ENCODE measurements at regions not wholly inside any gene's neighbourhood (a gene's known extent, or its start where the extent isn't known, plus 50 kb on each side); places are given as distances from the start of the nearest gene placed in this dataset.
"Not testable (repeated sequence)": the region's sequence is repeated elsewhere in the genome, so short reads cannot be mapped to it uniquely, and the experiment has no call there.

GRCh38 chr1:58058323-58058722, 488.2 kb downstream of the OMA1 start:
- no peak overlapping the region for H3K4me3 ChIP-seq (ENCODE audit: low read depth, low read length)
- DNase-seq (ENCODE audit: low read depth): no peak
- TF ChIP-seq, protein P1, sequence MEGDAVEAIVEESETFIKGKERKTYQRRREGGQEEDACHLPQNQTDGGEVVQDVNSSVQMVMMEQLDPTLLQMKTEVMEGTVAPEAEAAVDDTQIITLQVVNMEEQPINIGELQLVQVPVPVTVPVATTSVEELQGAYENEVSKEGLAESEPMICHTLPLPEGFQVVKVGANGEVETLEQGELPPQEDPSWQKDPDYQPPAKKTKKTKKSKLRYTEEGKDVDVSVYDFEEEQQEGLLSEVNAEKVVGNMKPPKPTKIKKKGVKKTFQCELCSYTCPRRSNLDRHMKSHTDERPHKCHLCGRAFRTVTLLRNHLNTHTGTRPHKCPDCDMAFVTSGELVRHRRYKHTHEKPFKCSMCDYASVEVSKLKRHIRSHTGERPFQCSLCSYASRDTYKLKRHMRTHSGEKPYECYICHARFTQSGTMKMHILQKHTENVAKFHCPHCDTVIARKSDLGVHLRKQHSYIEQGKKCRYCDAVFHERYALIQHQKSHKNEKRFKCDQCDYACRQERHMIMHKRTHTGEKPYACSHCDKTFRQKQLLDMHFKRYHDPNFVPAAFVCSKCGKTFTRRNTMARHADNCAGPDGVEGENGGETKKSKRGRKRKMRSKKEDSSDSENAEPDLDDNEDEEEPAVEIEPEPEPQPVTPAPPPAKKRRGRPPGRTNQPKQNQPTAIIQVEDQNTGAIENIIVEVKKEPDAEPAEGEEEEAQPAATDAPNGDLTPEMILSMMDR (IDR thresholded peaks at IDR 0.05; ENCODE audit: low read depth, low read length, missing control alignments): no peak

- H3K4me3 ChIP-seq (ENCODE audit: low read depth, low read length): no peak overlapping the region
- DNase-seq (ENCODE audit: low read depth): no peak
- TF ChIP-seq, protein P1 (IDR thresholded peaks at IDR 0.05; ENCODE audit: low read depth, low read length, missing control alignments): no peak
These were observed 488.7 kb downstream of the OMA1 start for GRCh38 chr1:58057826-58058225.

- not testable (repeated sequence) for DNase-seq (ENCODE audit: low read depth); H3K4me3 ChIP-seq (ENCODE audit: low read depth, low read length)
These were observed 495.3 kb downstream of the OMA1 start for GRCh38 chr1:58051187-58051586.

- TF ChIP-seq, protein P1 (IDR thresholded peaks at IDR 0.05; ENCODE audit: low read depth, low read length, missing control alignments): peak; percentile 85
- no peak overlapping the region for H3K4me3 ChIP-seq (ENCODE audit: low read depth, low read length)
- DNase-seq (ENCODE audit: low read depth): no peak
These were observed 499.2 kb downstream of the OMA1 start for GRCh38 chr1:58047265-58047858.

DNA sequence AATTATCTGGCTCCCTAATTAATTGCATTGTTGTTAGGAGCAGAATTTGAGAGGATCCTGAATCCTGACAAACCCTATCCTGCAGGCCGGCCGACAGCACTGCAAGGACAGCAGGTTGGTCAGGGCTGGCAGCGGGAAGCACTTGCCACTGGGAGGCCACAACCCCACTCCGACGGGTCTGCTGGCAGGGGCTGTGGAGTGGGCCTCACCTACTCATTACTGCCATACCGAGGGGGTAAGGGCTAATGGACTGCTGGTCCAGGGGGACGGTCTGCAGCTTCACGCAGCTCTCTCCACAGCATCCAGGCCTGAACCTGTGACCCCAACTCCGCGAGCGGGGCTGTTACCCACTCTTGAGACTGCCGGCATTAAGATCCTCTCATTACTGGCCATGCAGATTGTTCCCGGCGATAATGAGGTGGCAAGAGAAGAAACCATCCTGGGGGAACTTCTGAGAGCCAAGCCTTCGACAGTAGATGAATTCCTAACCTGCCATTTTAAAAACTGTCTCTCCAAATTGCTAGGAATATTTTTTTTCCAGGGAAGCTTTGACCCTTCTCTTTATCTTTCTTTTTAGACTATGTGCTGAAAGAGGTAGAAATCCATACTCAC, 501.3 kb downstream of the OMA1 start:
- no peak for DNase-seq (ENCODE audit: low read depth)
- TF ChIP-seq, protein P1 (IDR thresholded peaks at IDR 0.05; ENCODE audit: low read depth, low read length, missing control alignments): no peak
- H3K4me3 ChIP-seq (ENCODE audit: low read depth, low read length): no peak overlapping the region

DNA sequence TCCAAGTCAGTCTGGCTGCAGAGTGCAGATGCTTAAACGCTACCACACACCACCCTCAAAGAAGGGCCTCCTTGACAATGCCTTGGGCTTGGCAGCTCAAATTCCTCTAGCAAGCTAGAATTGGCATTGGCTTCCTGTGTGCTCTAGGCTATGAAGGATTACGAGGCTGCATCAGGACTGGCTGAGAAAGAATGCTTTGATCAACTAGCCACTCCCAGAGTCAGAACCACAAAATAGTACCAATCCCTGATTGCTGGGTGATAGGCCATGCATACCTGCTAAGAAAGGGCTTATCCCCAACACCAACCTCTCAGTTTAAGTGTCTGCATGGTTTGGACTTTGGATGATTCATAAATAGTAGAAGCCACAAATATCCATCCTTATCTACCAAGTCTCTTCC, 504.9 kb downstream of the OMA1 start:
- TF ChIP-seq, protein P1 (IDR thresholded peaks at IDR 0.05; ENCODE audit: low read depth, low read length, missing control alignments): no peak
- no peak overlapping the region for H3K4me3 ChIP-seq (ENCODE audit: low read depth, low read length)
- no peak for DNase-seq (ENCODE audit: low read depth)

- no peak for DNase-seq (ENCODE audit: low read depth)
- TF ChIP-seq, protein P1 (IDR thresholded peaks at IDR 0.05; ENCODE audit: low read depth, low read length, missing control alignments): no peak
- H3K4me3 ChIP-seq (ENCODE audit: low read depth, low read length): no peak overlapping the region
These were observed 508.0 kb downstream of the OMA1 start for GRCh38 chr1:58038574-58038973.

All from GM12864 (cell line).